DOHH2 (cell line): ENCODE measurements at regions not wholly inside any gene's neighbourhood (a gene's known extent, or its start where the extent isn't known, plus 50 kb on each side); places are given as distances from the start of the nearest gene placed in this dataset.

Experiments
- H3F3A ChIP-seq: fragments of 200-600 bp; sonication (generic), shearing (Covaris generic); 2 replicates; pipeline ENCODE4 v1.6.0; 2016; ENCODE audit warnings: antibody characterized with exemption, mild to moderate bottlenecking; ENCODE audit not compliant: control insufficient read depth, insufficient read depth
- H3K27ac ChIP-seq: fragments of 200-600 bp; sonication (generic); 2 replicates; pipeline ENCODE4 v1.5.1; 2014; ENCODE audit warnings: low read depth, mild to moderate bottlenecking, low read length, moderate library complexity
- H3K27me3 ChIP-seq: fragments of 200-600 bp; sonication (generic); 2 replicates; pipeline ENCODE4 v1.6.1; 2014; ENCODE audit warnings: mild to moderate bottlenecking, low read length, mixed read lengths; ENCODE audit not compliant: control insufficient read depth
- H3K36me3 ChIP-seq: fragments of 200-600 bp; sonication (generic); 2 replicates; pipeline ENCODE4 v1.6.1; 2014; ENCODE audit warnings: mild to moderate bottlenecking, low read length, moderate library complexity, mixed read lengths; ENCODE audit not compliant: control insufficient read depth
- H3K4me1 ChIP-seq: fragments of 200-600 bp; sonication (generic); 2 replicates; pipeline ENCODE4 v1.6.1; 2014; ENCODE audit warnings: mild to moderate bottlenecking, low read length, mixed read lengths; ENCODE audit not compliant: control insufficient read depth
- H3K4me2 ChIP-seq: fragments of 200-600 bp; sonication (generic); 2 replicates; pipeline ENCODE4 v1.6.0; 2014; ENCODE audit warnings: mild to moderate bottlenecking, low read length, moderate library complexity
- H3K4me3 ChIP-seq: fragments of 200-600 bp; sonication (generic); 2 replicates; pipeline ENCODE4 v1.5.1; 2014; ENCODE audit warnings: mild to moderate bottlenecking, low read length, mixed read lengths
- H3K79me2 ChIP-seq: fragments of 200-600 bp; sonication (generic); 2 replicates; pipeline ENCODE4 v1.6.1; 2014; ENCODE audit warnings: mild to moderate bottlenecking, low read length, mixed read lengths; ENCODE audit not compliant: control insufficient read depth
- H3K9me2 ChIP-seq: fragments of 200-600 bp; sonication (generic); replicated peaks from 2 replicates; pipeline ENCODE4 v1.6.1; 2014; ENCODE audit warnings: mild to moderate bottlenecking, low read length, mixed read lengths; ENCODE audit not compliant: control insufficient read depth
- H3K9me3 ChIP-seq: fragments of 200-600 bp; sonication (generic); 2 replicates; pipeline ENCODE4 v1.6.1; 2014; ENCODE audit warnings: antibody characterized with exemption, low read length, mixed read lengths; ENCODE audit not compliant: control insufficient read depth, insufficient read depth
- H4K20me1 ChIP-seq: fragments of 200-600 bp; sonication (generic); 2 replicates; pipeline ENCODE4 v1.6.0; 2014; ENCODE audit warnings: low read depth, mild to moderate bottlenecking, antibody characterized with exemption, low read length, moderate library complexity; ENCODE audit not compliant: control insufficient read depth, insufficient read depth
- EZH2phosphoT487 ChIP-seq: fragments of 200-600 bp; sonication (generic); IDR thresholded peaks from 2 replicates; pipeline ENCODE4 v1.6.1; 2017; ENCODE audit warnings: borderline replicate concordance, mild to moderate bottlenecking, antibody characterized with exemption, low read length, moderate library complexity, mixed read lengths
- TF ChIP-seq, protein P1 (sequence below): fragments of 200-600 bp; sonication (generic); IDR thresholded peaks from one replicate; pipeline ENCODE4 v1.5.1; 2014; ENCODE audit warnings: antibody characterized with exemption, mild to moderate bottlenecking, low read depth, low read length; ENCODE audit not compliant: poor library complexity, severe bottlenecking

DNA sequence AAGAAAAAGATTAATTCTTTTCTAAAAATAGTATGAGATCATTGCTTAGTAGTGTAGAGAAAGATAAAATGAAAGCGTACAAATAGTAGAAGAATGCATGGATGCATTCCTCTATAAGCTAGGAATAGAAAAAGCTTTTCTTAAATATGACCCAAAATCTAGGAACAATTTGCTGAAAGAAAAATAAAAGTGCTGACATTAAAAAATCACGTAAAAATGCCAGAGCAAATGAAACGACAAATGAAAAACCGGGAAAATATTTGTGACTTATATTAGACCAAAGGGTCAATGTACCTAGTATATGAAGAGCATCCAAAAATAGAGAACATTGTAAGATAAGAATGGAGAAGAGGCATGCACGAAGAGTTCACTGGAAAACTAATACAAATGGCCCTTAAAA, 149.5 kb upstream of the MON1B start:
- Histone ChIP-seq H3K4me1 (peaks cover 8% of the 10 kb centered on the region; the same call in 1 of the 2 replicates), H4K20me1 (no peaks in the 10 kb centered on the region), H3K36me3 (no peaks in the 10 kb centered on the region), H3K9me2 (no peaks in the 10 kb centered on the region), H3K4me2 (no peak overlapping the region), H3K4me3 (no peak overlapping the region), H3K79me2 (no peaks in the 10 kb centered on the region), H3K27ac (no peak overlapping the region), H3K9me3 (no peaks in the 10 kb centered on the region; the same call in 1 of the 2 replicates), H3F3A (no peaks in the 10 kb centered on the region), H3K27me3 (no peaks in the 10 kb centered on the region)
- TF ChIP-seq, protein P1, sequence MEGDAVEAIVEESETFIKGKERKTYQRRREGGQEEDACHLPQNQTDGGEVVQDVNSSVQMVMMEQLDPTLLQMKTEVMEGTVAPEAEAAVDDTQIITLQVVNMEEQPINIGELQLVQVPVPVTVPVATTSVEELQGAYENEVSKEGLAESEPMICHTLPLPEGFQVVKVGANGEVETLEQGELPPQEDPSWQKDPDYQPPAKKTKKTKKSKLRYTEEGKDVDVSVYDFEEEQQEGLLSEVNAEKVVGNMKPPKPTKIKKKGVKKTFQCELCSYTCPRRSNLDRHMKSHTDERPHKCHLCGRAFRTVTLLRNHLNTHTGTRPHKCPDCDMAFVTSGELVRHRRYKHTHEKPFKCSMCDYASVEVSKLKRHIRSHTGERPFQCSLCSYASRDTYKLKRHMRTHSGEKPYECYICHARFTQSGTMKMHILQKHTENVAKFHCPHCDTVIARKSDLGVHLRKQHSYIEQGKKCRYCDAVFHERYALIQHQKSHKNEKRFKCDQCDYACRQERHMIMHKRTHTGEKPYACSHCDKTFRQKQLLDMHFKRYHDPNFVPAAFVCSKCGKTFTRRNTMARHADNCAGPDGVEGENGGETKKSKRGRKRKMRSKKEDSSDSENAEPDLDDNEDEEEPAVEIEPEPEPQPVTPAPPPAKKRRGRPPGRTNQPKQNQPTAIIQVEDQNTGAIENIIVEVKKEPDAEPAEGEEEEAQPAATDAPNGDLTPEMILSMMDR, result no peak

GRCh38 chr16:77043076-77043475, 147.9 kb upstream of the MON1B start:
- no peaks in the 10 kb centered on the region for H3K36me3 ChIP-seq

GRCh38 chr16:77046206-77046605, 144.8 kb upstream of the MON1B start:
- H3K27me3 ChIP-seq, result no peaks in the 10 kb centered on the region
- H3K4me3 ChIP-seq, result no peak overlapping the region
- H3K9me2 ChIP-seq, result no peaks in the 10 kb centered on the region
- H3K79me2 ChIP-seq, result no peaks in the 10 kb centered on the region
- TF ChIP-seq, protein P1, result no peak
- TF ChIP-seq EZH2phosphoT487, result no peak
- H3K36me3 ChIP-seq, result no peaks in the 10 kb centered on the region
- no peaks in the 10 kb centered on the region for H4K20me1 ChIP-seq
- peaks cover 16% of the 10 kb centered on the region for H3K4me1 ChIP-seq
- H3K4me2 ChIP-seq, result no peak overlapping the region
- H3F3A ChIP-seq, result no peaks in the 10 kb centered on the region
- no peak overlapping the region for H3K27ac ChIP-seq
- H3K9me3 ChIP-seq, result peaks cover 5% of the 10 kb centered on the region; the same call in 1 of the 2 replicates

More at GRCh38 chr16:77043076-77043475, 147.9 kb upstream of the MON1B start:
- H3K9me2 ChIP-seq, result no peaks in the 10 kb centered on the region
- H3K79me2 ChIP-seq, result no peaks in the 10 kb centered on the region
- H4K20me1 ChIP-seq, result no peaks in the 10 kb centered on the region
- no peak overlapping the region for H3K27ac ChIP-seq
- H3K4me3 ChIP-seq, result no peak overlapping the region
- H3K4me1 ChIP-seq, result peaks cover 9% of the 10 kb centered on the region
- H3F3A ChIP-seq, result no peaks in the 10 kb centered on the region
- TF ChIP-seq, protein P1, result peak; percentile 64
- TF ChIP-seq EZH2phosphoT487, result no peak
- no peaks in the 10 kb centered on the region for H3K27me3 ChIP-seq
- no peak overlapping the region for H3K4me2 ChIP-seq
- peaks cover 5% of the 10 kb centered on the region; the same call in 1 of the 2 replicates for H3K9me3 ChIP-seq
